ENCODE measurements at regions not wholly inside any gene's neighbourhood (a gene's known extent, or its start where the extent isn't known, plus 50 kb on each side); places are given as distances from the start of the nearest gene placed in this dataset.
A peak's percentile ranks its signal among the peaks of the same experiment; 100 is the strongest.

DNA sequence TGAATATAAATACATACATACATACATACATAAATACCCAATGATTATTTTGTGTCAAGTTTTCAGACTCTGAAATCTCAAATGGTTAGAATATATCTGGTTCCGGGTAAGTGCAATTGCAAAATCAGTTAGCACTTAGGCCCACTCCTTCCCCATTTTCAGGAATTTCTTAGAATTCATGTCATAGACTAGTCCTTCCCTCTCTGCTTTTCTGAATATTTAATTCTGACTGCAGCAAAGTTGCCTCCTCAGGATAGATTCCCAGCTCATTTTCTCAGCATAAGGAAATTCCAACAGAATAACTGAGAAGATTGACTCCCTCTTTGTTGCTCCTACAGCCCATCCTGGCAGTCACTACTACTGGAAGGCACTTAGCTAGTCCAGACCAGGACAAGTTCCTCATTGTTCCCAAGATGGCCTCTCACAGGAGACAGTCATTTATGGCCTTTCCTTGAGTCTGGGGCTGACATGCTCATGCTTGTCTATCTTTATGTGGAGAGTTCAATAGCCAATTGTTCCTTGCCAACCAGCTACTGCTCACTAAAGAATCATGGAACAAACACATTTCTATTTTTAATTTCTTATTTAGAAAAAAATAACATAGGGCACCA is 142.9 kb upstream of the ITGB1 start:
- Mint-ChIP-seq H3K9me3 (peaks cover 21% of the 10 kb centered on the region), H3K4me1 (peaks cover 38% of the 10 kb centered on the region), H3K27ac (ENCODE audit: unreplicated experiment) (peak overlapping the region; percentile 95), H3K27me3 (ENCODE audit: low read depth) (no peaks in the 10 kb centered on the region), H3K36me3 (ENCODE audit: low read depth) (peaks cover 18% of the 10 kb centered on the region), H3K4me3 (peak overlapping the region; percentile 58)
- TF ChIP-seq, protein P1, sequence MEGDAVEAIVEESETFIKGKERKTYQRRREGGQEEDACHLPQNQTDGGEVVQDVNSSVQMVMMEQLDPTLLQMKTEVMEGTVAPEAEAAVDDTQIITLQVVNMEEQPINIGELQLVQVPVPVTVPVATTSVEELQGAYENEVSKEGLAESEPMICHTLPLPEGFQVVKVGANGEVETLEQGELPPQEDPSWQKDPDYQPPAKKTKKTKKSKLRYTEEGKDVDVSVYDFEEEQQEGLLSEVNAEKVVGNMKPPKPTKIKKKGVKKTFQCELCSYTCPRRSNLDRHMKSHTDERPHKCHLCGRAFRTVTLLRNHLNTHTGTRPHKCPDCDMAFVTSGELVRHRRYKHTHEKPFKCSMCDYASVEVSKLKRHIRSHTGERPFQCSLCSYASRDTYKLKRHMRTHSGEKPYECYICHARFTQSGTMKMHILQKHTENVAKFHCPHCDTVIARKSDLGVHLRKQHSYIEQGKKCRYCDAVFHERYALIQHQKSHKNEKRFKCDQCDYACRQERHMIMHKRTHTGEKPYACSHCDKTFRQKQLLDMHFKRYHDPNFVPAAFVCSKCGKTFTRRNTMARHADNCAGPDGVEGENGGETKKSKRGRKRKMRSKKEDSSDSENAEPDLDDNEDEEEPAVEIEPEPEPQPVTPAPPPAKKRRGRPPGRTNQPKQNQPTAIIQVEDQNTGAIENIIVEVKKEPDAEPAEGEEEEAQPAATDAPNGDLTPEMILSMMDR (conservative IDR thresholded peaks at IDR 0.05): no peak
- no peak for DNase-seq (ENCODE audit: low read depth, low spot score)

DNA sequence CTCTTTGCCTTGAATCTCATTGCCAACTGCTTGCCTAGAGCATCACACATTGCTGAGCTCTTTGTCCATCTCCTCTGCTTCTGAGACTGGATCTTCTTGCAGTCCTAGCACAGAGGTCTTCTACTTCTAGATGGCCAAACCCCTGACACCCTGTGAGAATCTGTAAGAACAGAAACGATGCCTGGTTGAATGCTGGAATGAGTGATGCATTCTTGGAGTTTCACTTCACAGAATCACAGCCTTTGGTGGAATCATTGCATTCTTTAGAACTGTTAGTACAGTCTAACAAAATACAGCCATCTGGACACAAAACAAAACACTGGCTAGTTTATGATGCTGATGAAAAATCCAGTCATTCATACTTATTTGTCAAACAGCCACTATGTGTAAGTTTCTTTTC is 141.7 kb upstream of the ITGB1 start:
- H3K36me3 Mint-ChIP-seq (ENCODE audit: low read depth): peaks cover 19% of the 10 kb centered on the region
- TF ChIP-seq, protein P1 (conservative IDR thresholded peaks at IDR 0.05): no peak
- H3K4me1 Mint-ChIP-seq: peaks cover 39% of the 10 kb centered on the region
- no peak for DNase-seq (ENCODE audit: low read depth, low spot score)
- no peaks in the 10 kb centered on the region for H3K27me3 Mint-ChIP-seq (ENCODE audit: low read depth)
- no peak overlapping the region for H3K4me3 Mint-ChIP-seq
- peaks cover 23% of the 10 kb centered on the region for H3K9me3 Mint-ChIP-seq
- H3K27ac Mint-ChIP-seq (ENCODE audit: unreplicated experiment): no peak overlapping the region

DNA sequence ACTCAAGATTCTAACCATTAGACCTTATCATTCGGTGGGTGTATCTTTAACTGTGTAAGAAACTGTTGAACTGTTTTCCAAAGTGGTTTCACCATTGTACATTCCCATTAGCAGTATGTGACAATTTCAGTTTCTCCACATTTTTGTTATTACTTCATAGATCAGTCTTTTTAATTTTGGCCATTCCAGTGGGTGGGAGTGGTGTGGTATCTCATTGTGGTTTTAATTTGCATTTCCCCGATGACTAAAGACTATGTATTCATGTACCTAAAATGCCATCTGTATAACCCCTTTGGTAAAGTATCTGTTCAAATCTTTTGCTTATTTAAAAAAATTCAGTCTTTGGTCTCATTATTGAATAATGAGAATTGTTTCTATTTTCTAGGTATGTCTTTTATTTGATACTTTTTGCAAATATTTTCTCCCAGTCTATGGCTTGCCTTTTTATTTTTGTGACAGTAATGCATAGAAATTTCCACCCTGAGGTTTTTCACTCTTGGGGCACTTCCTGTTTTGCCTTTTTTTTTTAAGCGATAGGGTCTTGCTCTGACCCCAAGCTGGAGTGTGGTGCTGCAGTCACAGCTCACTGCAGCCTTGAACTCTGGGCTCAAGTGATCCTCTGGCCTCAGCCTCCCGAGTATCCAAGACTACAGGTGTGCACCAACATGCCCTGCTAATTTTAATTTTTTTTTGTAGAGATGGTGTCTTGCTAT is 141.1 kb upstream of the ITGB1 start:
- Mint-ChIP-seq H3K4me1 (peaks cover 39% of the 10 kb centered on the region), H3K36me3 (ENCODE audit: low read depth) (peaks cover 19% of the 10 kb centered on the region), H3K4me3 (no peak overlapping the region), H3K9me3 (peaks cover 23% of the 10 kb centered on the region), H3K27ac (ENCODE audit: unreplicated experiment) (no peak overlapping the region), H3K27me3 (ENCODE audit: low read depth) (no peaks in the 10 kb centered on the region)
- TF ChIP-seq, protein P1 (conservative IDR thresholded peaks at IDR 0.05): no peak
- DNase-seq (ENCODE audit: low read depth, low spot score): no peak

DNA sequence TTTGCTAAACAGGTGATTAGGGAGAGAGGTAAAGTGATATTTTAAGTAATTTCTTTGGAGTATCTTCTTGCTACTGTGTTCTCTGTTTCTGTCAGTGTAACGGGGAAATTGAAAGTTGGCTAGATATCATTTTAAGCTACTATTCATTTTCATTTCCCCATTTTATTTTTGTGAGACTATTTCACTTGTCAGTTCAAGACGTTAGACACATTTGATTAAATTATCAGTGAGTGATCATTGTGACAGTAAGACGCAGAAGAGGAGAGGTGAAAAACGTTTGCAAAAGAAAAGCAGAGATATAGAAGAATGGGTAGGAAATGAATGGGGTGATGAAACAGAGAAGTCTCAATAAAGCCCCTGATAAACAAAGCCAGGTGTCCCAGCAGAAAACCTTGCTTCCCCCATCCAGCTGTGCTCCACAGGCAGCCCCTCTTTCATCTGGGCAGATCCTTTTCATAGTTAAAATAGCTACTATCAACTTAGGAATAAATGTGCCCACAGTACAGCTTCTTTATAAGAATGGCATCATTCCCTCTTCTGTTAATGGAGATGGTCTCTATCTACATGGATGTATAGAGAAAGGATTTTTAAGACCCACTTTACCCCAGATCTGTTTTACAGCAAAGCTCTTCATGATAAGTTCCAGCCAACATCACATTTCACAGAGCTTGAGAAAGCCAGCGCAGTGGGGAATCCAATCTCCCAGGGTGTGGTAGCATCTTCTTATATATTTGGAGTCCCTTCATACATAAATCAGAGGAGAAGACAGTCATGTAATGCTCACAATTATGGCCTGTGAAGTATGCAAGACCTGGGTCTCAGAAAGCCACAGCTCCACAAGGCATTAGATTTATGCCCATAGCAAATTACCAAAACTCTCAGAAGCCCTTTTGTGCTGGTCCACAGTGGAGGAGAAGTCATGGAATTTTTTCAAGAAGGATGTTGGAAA is 138.1 kb upstream of the ITGB1 start:
- H3K4me3 Mint-ChIP-seq: no peak overlapping the region
- H3K27me3 Mint-ChIP-seq (ENCODE audit: low read depth): no peaks in the 10 kb centered on the region
- H3K36me3 Mint-ChIP-seq (ENCODE audit: low read depth): peaks cover 10% of the 10 kb centered on the region
- H3K9me3 Mint-ChIP-seq: peaks cover 22% of the 10 kb centered on the region
- TF ChIP-seq, protein P1 (conservative IDR thresholded peaks at IDR 0.05): no peak
- H3K4me1 Mint-ChIP-seq: peaks cover 30% of the 10 kb centered on the region
- no peak overlapping the region for H3K27ac Mint-ChIP-seq (ENCODE audit: unreplicated experiment)
- no peak for DNase-seq (ENCODE audit: low read depth, low spot score)

DNA sequence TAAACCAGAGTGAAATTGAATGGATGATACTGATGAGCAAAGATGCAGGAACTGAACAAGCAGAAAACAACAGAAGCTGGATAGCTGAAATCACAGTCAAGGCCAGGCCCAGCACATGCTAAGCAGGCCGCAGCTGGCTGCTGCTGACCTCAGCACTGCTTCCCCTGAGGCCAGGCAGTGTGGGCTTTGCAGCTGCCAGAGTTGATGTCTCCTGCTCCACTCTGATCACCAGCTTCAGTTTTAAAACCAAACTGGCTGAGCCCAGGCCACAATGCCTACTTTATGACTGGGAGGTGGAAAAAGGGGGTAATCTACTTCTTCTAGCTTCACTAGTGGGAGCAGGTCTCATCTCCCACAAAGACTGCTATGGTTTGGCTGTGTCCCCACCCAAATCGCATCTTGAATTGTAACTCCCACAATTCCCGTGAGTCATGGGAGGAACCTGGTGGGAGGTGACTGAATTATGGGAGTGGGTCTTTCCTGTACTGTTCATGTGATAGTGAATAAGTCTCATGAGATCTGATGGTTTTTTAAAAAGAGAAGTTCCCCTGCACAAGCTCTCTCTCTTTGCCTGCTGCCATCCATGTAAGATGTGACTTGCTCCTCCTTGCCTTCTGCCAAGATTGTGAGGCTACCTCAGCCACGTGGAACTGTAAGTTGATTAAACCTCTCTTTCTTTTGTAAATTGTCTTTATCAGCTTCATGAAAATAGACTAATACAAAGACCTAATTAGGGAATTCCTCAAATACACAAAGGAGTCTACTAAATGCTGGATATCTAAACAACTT is 136.4 kb upstream of the ITGB1 start:
- no peak overlapping the region for H3K27ac Mint-ChIP-seq (ENCODE audit: unreplicated experiment)
- H3K9me3 Mint-ChIP-seq: peaks cover 17% of the 10 kb centered on the region
- peaks cover 8% of the 10 kb centered on the region for H3K36me3 Mint-ChIP-seq (ENCODE audit: low read depth)
- H3K27me3 Mint-ChIP-seq (ENCODE audit: low read depth): no peaks in the 10 kb centered on the region
- no peak for DNase-seq (ENCODE audit: low read depth, low spot score)
- H3K4me1 Mint-ChIP-seq: peaks cover 17% of the 10 kb centered on the region
- no peak overlapping the region for H3K4me3 Mint-ChIP-seq
- TF ChIP-seq, protein P1 (conservative IDR thresholded peaks at IDR 0.05): no peak

All from neural crest cell (in vitro differentiated cells).